GM08714 (cell line): ENCODE measurements at regions not wholly inside any gene's neighbourhood (a gene's known extent, or its start where the extent isn't known, plus 50 kb on each side); places are given as distances from the start of the nearest gene placed in this dataset.

ENCODE experiments used
- H3K4me3 ChIP-seq: fragments of 200-500 bp; sonication (Bioruptor generic); 2 replicates; pipeline ENCODE4 v1.5.1; 2014; ENCODE audit warnings: mild to moderate bottlenecking, low read length, inconsistent platforms
- ZNF274 ChIP-seq: IDR thresholded peaks from 2 replicates; pipeline ENCODE4 v1.6.1; 2012; ENCODE audit warnings: mild to moderate bottlenecking, low read depth, low read length

GRCh38 chr12:92987362-92987761 lies 58.3 kb upstream of the EEA1 start:
- no peak for TF ChIP-seq ZNF274
- H3K4me3 ChIP-seq: peak overlapping the region; percentile 54; the same call in 1 of the 2 replicates

- TF ChIP-seq ZNF274: no peak
- peak overlapping the region; percentile 54; the same call in 1 of the 2 replicates for H3K4me3 ChIP-seq
Observed at GRCh38 chr12:92987846-92988621, 58.9 kb upstream of the EEA1 start.

GRCh38 chr12:92988622-92989130 lies 59.6 kb upstream of the EEA1 start:
- H3K4me3 ChIP-seq: peak overlapping the region; percentile 52; the same call in 1 of the 2 replicates

GRCh38 chr12:92989715-92990484 lies 60.8 kb upstream of the EEA1 start:
- TF ChIP-seq ZNF274: no peak
- no peak overlapping the region for H3K4me3 ChIP-seq

More at GRCh38 chr12:92988622-92989130, 59.6 kb upstream of the EEA1 start:
- TF ChIP-seq ZNF274: no peak

- TF ChIP-seq ZNF274: no peak
- H3K4me3 ChIP-seq: no peak overlapping the region
Observed at GRCh38 chr12:92991134-92991533, 62.0 kb upstream of the EEA1 start.

GRCh38 chr12:92992041-92992440 lies 62.9 kb upstream of the EEA1 start:
- TF ChIP-seq ZNF274: no peak
- H3K4me3 ChIP-seq: no peak overlapping the region

GRCh38 chr12:92993259-92993658 lies 64.2 kb upstream of the EEA1 start:
- no peak for TF ChIP-seq ZNF274
- H3K4me3 ChIP-seq: no peak overlapping the region

- no peak for TF ChIP-seq ZNF274
- H3K4me3 ChIP-seq: no peak overlapping the region
Observed at GRCh38 chr12:92995258-92995903, 66.3 kb upstream of the EEA1 start.

- TF ChIP-seq ZNF274: no peak
- H3K4me3 ChIP-seq: no peak overlapping the region
Observed at GRCh38 chr12:93000026-93000425, 70.9 kb upstream of the EEA1 start.

- TF ChIP-seq ZNF274: no peak
Observed at GRCh38 chr12:93001407-93001806, 72.3 kb upstream of the EEA1 start.

GRCh38 chr12:93002293-93003054 lies 73.4 kb upstream of the EEA1 start:
- TF ChIP-seq ZNF274: no peak
- H3K4me3 ChIP-seq: no peak overlapping the region

More at GRCh38 chr12:93001407-93001806, 72.3 kb upstream of the EEA1 start:
- H3K4me3 ChIP-seq: no peak overlapping the region

- H3K4me3 ChIP-seq: no peak overlapping the region
- no peak for TF ChIP-seq ZNF274
Observed at GRCh38 chr12:93003531-93004239, 74.6 kb upstream of the EEA1 start.

- TF ChIP-seq ZNF274: no peak
- no peak overlapping the region for H3K4me3 ChIP-seq
Observed at GRCh38 chr12:93005928-93006392, 76.9 kb upstream of the EEA1 start.
